Ammon's horn (tissue), 1 donor: ENCODE measurements at regions not wholly inside any gene's neighbourhood (a gene's known extent, or its start where the extent isn't known, plus 50 kb on each side); places are given as distances from the start of the nearest gene placed in this dataset.

Experiments
- DNase-seq: peaks from one replicate; pipeline ENCODE4 v3.0.0-alpha.2; 2016; ENCODE audit warnings: low spot score

- no peak for DNase-seq
These were observed 970.2 kb upstream of the AGA start for GRCh38 chr4:178412455-178412854.

- DNase-seq, result no peak
These were observed 971.8 kb upstream of the AGA start for GRCh38 chr4:178414042-178414441.

- DNase-seq, result no peak
These were observed 972.7 kb upstream of the AGA start for GRCh38 chr4:178414881-178415446.

- no peak for DNase-seq
These were observed 973.7 kb upstream of the AGA start for GRCh38 chr4:178415925-178416324.

- no peak for DNase-seq
These were observed 981.1 kb upstream of the AGA start for GRCh38 chr4:178423366-178423765.

- no peak for DNase-seq
These were observed 984.6 kb upstream of the AGA start for GRCh38 chr4:178426871-178427270.

- DNase-seq, result no peak
These were observed 985.4 kb upstream of the AGA start for GRCh38 chr4:178427663-178428062.

GRCh38 chr4:178448372-178449035, 1006.3 kb upstream of the AGA start:
- DNase-seq, result no peak

- no peak for DNase-seq
These were observed 1008.4 kb upstream of the AGA start for GRCh38 chr4:178450614-178451013.

GRCh38 chr4:178453057-178453456, 1010.8 kb upstream of the AGA start:
- no peak for DNase-seq

- DNase-seq, result no peak
These were observed 1015.0 kb upstream of the AGA start for GRCh38 chr4:178457286-178457685.

GRCh38 chr4:178462710-178463109, 1020.5 kb upstream of the AGA start:
- DNase-seq, result no peak

GRCh38 chr4:178463747-178464146, 1021.5 kb upstream of the AGA start:
- no peak for DNase-seq

- no peak for DNase-seq
These were observed 1029.0 kb upstream of the AGA start for GRCh38 chr4:178470996-178471784.

- no peak for DNase-seq
These were observed 1029.8 kb upstream of the AGA start for GRCh38 chr4:178471994-178472393.

GRCh38 chr4:178480105-178480504, 1037.9 kb upstream of the AGA start:
- DNase-seq, result no peak

- no peak for DNase-seq
These were observed 1038.6 kb upstream of the AGA start for GRCh38 chr4:178480881-178481280.

GRCh38 chr4:178481564-178481963, 1039.3 kb upstream of the AGA start:
- no peak for DNase-seq

GRCh38 chr4:178523038-178523437, 1080.8 kb upstream of the AGA start:
- DNase-seq, result no peak

GRCh38 chr4:178535939-178536579, 1093.8 kb upstream of the AGA start:
- DNase-seq, result no peak

GRCh38 chr4:178553201-178553600, 1111.0 kb upstream of the AGA start:
- peak; percentile 40 for DNase-seq

- DNase-seq, result no peak
These were observed 1112.1 kb upstream of the AGA start for GRCh38 chr4:178554352-178554751.

GRCh38 chr4:178556796-178557195, 1114.6 kb upstream of the AGA start:
- DNase-seq, result no peak
